Lower lobe of right lung (tissue), 2 donors: ENCODE measurements at regions not wholly inside any gene's neighbourhood (a gene's known extent, or its start where the extent isn't known, plus 50 kb on each side); places are given as distances from the start of the nearest gene placed in this dataset.
"Not testable (repeated sequence)": the region's sequence is repeated elsewhere in the genome, so short reads cannot be mapped to it uniquely, and the experiment has no call there.

ENCODE experiments used
- ATAC-seq, 2 donors: fragments of 200-7000 bp; cut with Tn5 transposase; one replicate each; pipeline ENCODE4 v1.9.1; 2020 to 2022; ENCODE audit warnings: mild to moderate bottlenecking in 2 of 2, moderate library complexity in 2 of 2
- DNase-seq: peaks from one replicate; pipeline ENCODE4 v3.0.0-alpha.2; 2020
- H3K27ac ChIP-seq: fragments of 200-600 bp; one replicate; pipeline ENCODE4 v1.8.0; 2022
- H3K27me3 ChIP-seq: fragments of 200-600 bp; one replicate; pipeline ENCODE4 v1.8.0; 2022; ENCODE audit warnings: low read depth
- H3K36me3 ChIP-seq: fragments of 200-600 bp; one replicate; pipeline ENCODE4 v1.8.0; 2022; ENCODE audit warnings: mild to moderate bottlenecking
- H3K4me1 ChIP-seq: fragments of 200-600 bp; one replicate; pipeline ENCODE4 v1.8.0; 2022
- H3K4me3 ChIP-seq: fragments of 200-600 bp; one replicate; pipeline ENCODE4 v1.8.0; 2022; ENCODE audit warnings: mild to moderate bottlenecking
- H3K9me3 ChIP-seq: fragments of 200-600 bp; one replicate; pipeline ENCODE4 v1.8.0; 2022
- CTCF ChIP-seq: fragments of 200-600 bp; IDR thresholded peaks from one replicate; pipeline ENCODE4 v1.8.0; 2022; ENCODE audit warnings: antibody characterized with exemption, mild to moderate bottlenecking
- intact Hi-C: fragments of 100-400 bp; cut with DNase I; formaldehyde crosslinking; loops from one replicate; pipeline ENCODE4 v1.11.0; 2022
- donor health status: DM: no; HTN: yes; CAD: no; lungs with severe emphysema.

GRCh38 chr2:54050445-54050844 is 65.0 kb upstream of the ACYP2 start:
- no peaks in the 10 kb centered on the region for H3K27me3 ChIP-seq
- H3K4me3 ChIP-seq = no peak overlapping the region
- H3K36me3 ChIP-seq = peaks cover 3% of the 10 kb centered on the region
- H3K27ac ChIP-seq = no peak overlapping the region
- ATAC-seq (no peak), DNase-seq (no peak)
- intact Hi-C loops = no loop called here
- peaks cover 8% of the 10 kb centered on the region for H3K4me1 ChIP-seq
- H3K9me3 ChIP-seq = no peaks in the 10 kb centered on the region
- TF ChIP-seq CTCF = no peak

- no peaks in the 10 kb centered on the region for H3K9me3 ChIP-seq
- TF ChIP-seq CTCF = no peak
- no peak for ATAC-seq
- H3K4me1 ChIP-seq = peaks cover 8% of the 10 kb centered on the region
- H3K4me3 ChIP-seq = no peak overlapping the region
- no peaks in the 10 kb centered on the region for H3K27me3 ChIP-seq
- intact Hi-C loops = no loop called here
- no peak for DNase-seq
- H3K27ac ChIP-seq = no peak overlapping the region
- H3K36me3 ChIP-seq = peaks cover 3% of the 10 kb centered on the region
Measured at GRCh38 chr2:54049365-54049764, 66.0 kb upstream of the ACYP2 start.

- H3K27ac ChIP-seq, H3K36me3 ChIP-seq, H3K4me3 ChIP-seq, H3K27me3 ChIP-seq, DNase-seq, H3K4me1 ChIP-seq, intact Hi-C loops, H3K9me3 ChIP-seq, ATAC-seq: not testable (repeated sequence)
Measured at GRCh38 chr2:54048896-54049295, 66.5 kb upstream of the ACYP2 start.

- Histone ChIP-seq H3K36me3 (peaks cover 3% of the 10 kb centered on the region), H3K9me3 (no peaks in the 10 kb centered on the region), H3K4me1 (peaks cover 8% of the 10 kb centered on the region), H3K4me3 (no peak overlapping the region), H3K27me3 (no peaks in the 10 kb centered on the region), H3K27ac (no peak overlapping the region)
- DNase-seq (no peak), ATAC-seq (peak; percentile 43 to 65)
- intact Hi-C loops = no loop called here
- TF ChIP-seq CTCF = no peak
Measured at GRCh38 chr2:54048117-54048785, 67.2 kb upstream of the ACYP2 start.

GRCh38 chr2:54047658-54048057 is 67.8 kb upstream of the ACYP2 start:
- H3K9me3 ChIP-seq = no peaks in the 10 kb centered on the region
- no peak overlapping the region for H3K27ac ChIP-seq
- H3K4me1 ChIP-seq = peaks cover 8% of the 10 kb centered on the region
- no peak overlapping the region for H3K4me3 ChIP-seq
- peaks cover 3% of the 10 kb centered on the region for H3K36me3 ChIP-seq
- no peak for DNase-seq
- no peaks in the 10 kb centered on the region for H3K27me3 ChIP-seq
- intact Hi-C loops = no loop called here
- TF ChIP-seq CTCF = no peak
- ATAC-seq = no peak

- peak in 1 of 2 donors; percentile 48 for ATAC-seq
- TF ChIP-seq CTCF = no peak
- H3K9me3 ChIP-seq = no peaks in the 10 kb centered on the region
- no peak for DNase-seq
- no peak overlapping the region for H3K27ac ChIP-seq
- peaks cover 8% of the 10 kb centered on the region for H3K4me1 ChIP-seq
- no peak overlapping the region for H3K4me3 ChIP-seq
- intact Hi-C loops = no loop called here
- no peaks in the 10 kb centered on the region for H3K27me3 ChIP-seq
- peaks cover 3% of the 10 kb centered on the region for H3K36me3 ChIP-seq
Measured at GRCh38 chr2:54047091-54047490, 68.3 kb upstream of the ACYP2 start.
